Left ventricle myocardium inferior (tissue), 1 donor: ENCODE measurements at regions not wholly inside any gene's neighbourhood (a gene's known extent, or its start where the extent isn't known, plus 50 kb on each side); places are given as distances from the start of the nearest gene placed in this dataset.

Experiments used
- DNase-seq: peaks from one replicate; pipeline ENCODE4 v3.0.0-alpha.2; 2020
- H3K27ac ChIP-seq: fragments of 200-600 bp; replicated peaks from 2 replicates; pipeline ENCODE4 v1.8.0; 2021
- H3K27me3 ChIP-seq: fragments of 200-600 bp; 2 replicates; pipeline ENCODE4 v1.8.0; 2021; ENCODE audit warnings: low read depth
- H3K36me3 ChIP-seq: fragments of 200-600 bp; 2 replicates; pipeline ENCODE4 v1.8.0; 2021
- H3K4me1 ChIP-seq: fragments of 200-600 bp; 2 replicates; pipeline ENCODE4 v1.8.0; 2021
- H3K4me3 ChIP-seq: fragments of 200-600 bp; 2 replicates; pipeline ENCODE4 v1.8.0; 2021; ENCODE audit warnings: mild to moderate bottlenecking, moderate library complexity
- H3K9me3 ChIP-seq: fragments of 200-600 bp; replicated peaks from 2 replicates; pipeline ENCODE4 v1.8.0; 2021
- CTCF ChIP-seq: fragments of 200-600 bp; IDR thresholded peaks from 2 replicates; pipeline ENCODE4 v1.8.0; 2021; ENCODE audit warnings: antibody characterized with exemption, mild to moderate bottlenecking, borderline replicate concordance
- intact Hi-C: fragments of 100-400 bp; cut with micrococcal nuclease; formaldehyde crosslinking; loops from one replicate; pipeline ENCODE4 v1.11.0; 2022
- donor health status: DM: no; HTN: yes; CAD: no; lungs with severe emphysema.

GRCh38 chr14:71185637-71186036, 278.4 kb downstream of the PCNX1 start:
- no peaks in the 10 kb centered on the region for H3K4me1 ChIP-seq
- no peak for DNase-seq
- TF ChIP-seq CTCF, result no peak
- peaks cover 30% of the 10 kb centered on the region for H3K27me3 ChIP-seq
- intact Hi-C loops, result no loop called here
- H3K9me3 ChIP-seq, result peaks cover 3% of the 10 kb centered on the region
- no peak overlapping the region for H3K4me3 ChIP-seq
- H3K27ac ChIP-seq, result no peak overlapping the region
- H3K36me3 ChIP-seq, result no peaks in the 10 kb centered on the region

- Histone ChIP-seq H3K9me3 (peaks cover 3% of the 10 kb centered on the region), H3K4me3 (no peak overlapping the region), H3K27ac (no peak overlapping the region), H3K27me3 (peaks cover 26% of the 10 kb centered on the region), H3K36me3 (no peaks in the 10 kb centered on the region), H3K4me1 (no peaks in the 10 kb centered on the region)
- intact Hi-C loops, result no loop called here
- TF ChIP-seq CTCF, result no peak
- DNase-seq, result no peak
Observed at GRCh38 chr14:71187633-71188356, 280.5 kb downstream of the PCNX1 start.

- no peaks in the 10 kb centered on the region for H3K4me1 ChIP-seq
- H3K36me3 ChIP-seq, result no peaks in the 10 kb centered on the region
- peaks cover 13% of the 10 kb centered on the region for H3K27me3 ChIP-seq
- H3K9me3 ChIP-seq, result peaks cover 3% of the 10 kb centered on the region
- H3K4me3 ChIP-seq, result no peak overlapping the region
- no peak overlapping the region for H3K27ac ChIP-seq
- intact Hi-C loops, result no loop called here
- no peak for DNase-seq
- no peak for TF ChIP-seq CTCF
Observed at GRCh38 chr14:71190770-71191374, 283.6 kb downstream of the PCNX1 start.

- H3K9me3 ChIP-seq, result peaks cover 3% of the 10 kb centered on the region
- no peaks in the 10 kb centered on the region for H3K4me1 ChIP-seq
- H3K36me3 ChIP-seq, result no peaks in the 10 kb centered on the region
- intact Hi-C loops, result no loop called here
- no peak for DNase-seq
- H3K4me3 ChIP-seq, result no peak overlapping the region
- no peak overlapping the region for H3K27ac ChIP-seq
- no peaks in the 10 kb centered on the region for H3K27me3 ChIP-seq
- no peak for TF ChIP-seq CTCF
Observed at GRCh38 chr14:71193663-71194062, 286.4 kb downstream of the PCNX1 start.

- peaks cover 3% of the 10 kb centered on the region for H3K9me3 ChIP-seq
- intact Hi-C loops, result no loop called here
- no peak overlapping the region for H3K27ac ChIP-seq
- H3K27me3 ChIP-seq, result no peaks in the 10 kb centered on the region
- TF ChIP-seq CTCF, result no peak
- H3K36me3 ChIP-seq, result no peaks in the 10 kb centered on the region
- H3K4me1 ChIP-seq, result no peaks in the 10 kb centered on the region
- H3K4me3 ChIP-seq, result no peak overlapping the region
- DNase-seq, result no peak
Observed at GRCh38 chr14:71194251-71194650, 287.0 kb downstream of the PCNX1 start.
